ENCODE measurements at regions not wholly inside any gene's neighbourhood (a gene's known extent, or its start where the extent isn't known, plus 50 kb on each side); places are given as distances from the start of the nearest gene placed in this dataset.

- no peaks in the 10 kb centered on the region for H3K27me3 ChIP-seq (ENCODE audit: control insufficient read depth, insufficient read depth, low read length)
- FAIRE-seq (no peak), DNase-seq (no peak)
- TF ChIP-seq CTCF (IDR thresholded peaks at IDR 0.05; ENCODE audit: borderline replicate concordance, extremely low read depth, insufficient read depth): no peak
- H3K9me3 ChIP-seq (ENCODE audit: control insufficient read depth in 2 of 3, insufficient read depth in 1 of 3, low read length in 3 of 3): no peaks in the 10 kb centered on the region
- intact Hi-C loops (cut with DNase I): no loop called here
- no peak overlapping the region for H3K27ac ChIP-seq (ENCODE audit: low read depth in 2 of 2, low read length in 2 of 2)
- H3K4me1 ChIP-seq (ENCODE audit: control insufficient read depth in 2 of 3, insufficient read depth in 2 of 3, low read depth in 1 of 3, low read length in 3 of 3): peaks cover 0 to 4% (median 0%) of the 10 kb centered on the region in 3 donors
- H3K36me3 ChIP-seq (ENCODE audit: control insufficient read depth in 2 of 3, insufficient read depth in 3 of 3, low read length in 3 of 3): no peaks in the 10 kb centered on the region
- H3K4me3 ChIP-seq (ENCODE audit: low read length in 3 of 3): no peak overlapping the region
- H3K9ac ChIP-seq (ENCODE audit: low read length in 3 of 3): no peak overlapping the region
Observed at GRCh38 chr1:216883518-216883917, 160.3 kb upstream of the ESRRG start.

- Histone ChIP-seq H3K27me3 (ENCODE audit: control insufficient read depth, insufficient read depth, low read length) (no peaks in the 10 kb centered on the region), H3K36me3 (ENCODE audit: control insufficient read depth in 2 of 3, insufficient read depth in 3 of 3, low read length in 3 of 3) (no peaks in the 10 kb centered on the region), H3K4me1 (ENCODE audit: control insufficient read depth in 2 of 3, insufficient read depth in 2 of 3, low read depth in 1 of 3, low read length in 3 of 3) (peaks cover 0 to 4% (median 0%) of the 10 kb centered on the region in 3 donors), H3K27ac (ENCODE audit: low read depth in 2 of 2, low read length in 2 of 2) (no peak overlapping the region), H3K9me3 (ENCODE audit: control insufficient read depth in 2 of 3, insufficient read depth in 1 of 3, low read length in 3 of 3) (no peaks in the 10 kb centered on the region), H3K4me3 (ENCODE audit: low read length in 3 of 3) (no peak overlapping the region), H3K9ac (ENCODE audit: low read length in 3 of 3) (no peak overlapping the region)
- no peak for TF ChIP-seq CTCF (IDR thresholded peaks at IDR 0.05; ENCODE audit: borderline replicate concordance, extremely low read depth, insufficient read depth)
- DNase-seq: no peak
- intact Hi-C loops (cut with DNase I): no loop called here
- no peak for FAIRE-seq
Observed at GRCh38 chr1:216881695-216882094, 158.5 kb upstream of the ESRRG start.

GRCh38 chr1:216866714-216867113, 143.5 kb upstream of the ESRRG start:
- FAIRE-seq (no peak), DNase-seq (no peak)
- no peaks in the 10 kb centered on the region for H3K36me3 ChIP-seq (ENCODE audit: control insufficient read depth in 2 of 3, insufficient read depth in 3 of 3, low read length in 3 of 3)
- intact Hi-C loops (cut with DNase I): no loop called here
- no peaks in the 10 kb centered on the region for H3K9me3 ChIP-seq (ENCODE audit: control insufficient read depth in 2 of 3, insufficient read depth in 1 of 3, low read length in 3 of 3)
- no peak overlapping the region for H3K4me3 ChIP-seq (ENCODE audit: low read length in 3 of 3)
- H3K27ac ChIP-seq (ENCODE audit: low read depth in 2 of 2, low read length in 2 of 2): no peak overlapping the region
- TF ChIP-seq CTCF (IDR thresholded peaks at IDR 0.05; ENCODE audit: borderline replicate concordance, extremely low read depth, insufficient read depth): no peak
- no peak overlapping the region for H3K9ac ChIP-seq (ENCODE audit: low read length in 3 of 3)
- H3K27me3 ChIP-seq (ENCODE audit: control insufficient read depth, insufficient read depth, low read length): no peaks in the 10 kb centered on the region
- H3K4me1 ChIP-seq (ENCODE audit: control insufficient read depth in 2 of 3, insufficient read depth in 2 of 3, low read depth in 1 of 3, low read length in 3 of 3): no peaks in the 10 kb centered on the region

GRCh38 chr1:216855810-216856209, 132.6 kb upstream of the ESRRG start:
- intact Hi-C loops (cut with DNase I): no loop called here

More at GRCh38 chr1:216855810-216856209, 132.6 kb upstream of the ESRRG start:
- Histone ChIP-seq H3K27ac (ENCODE audit: low read depth in 2 of 2, low read length in 2 of 2) (no peak overlapping the region), H3K27me3 (ENCODE audit: control insufficient read depth, insufficient read depth, low read length) (no peaks in the 10 kb centered on the region), H3K4me1 (ENCODE audit: control insufficient read depth in 2 of 3, insufficient read depth in 2 of 3, low read depth in 1 of 3, low read length in 3 of 3) (peaks cover 0 to 3% (median 0%) of the 10 kb centered on the region in 3 donors), H3K9ac (ENCODE audit: low read length in 3 of 3) (no peak overlapping the region), H3K36me3 (ENCODE audit: control insufficient read depth in 2 of 3, insufficient read depth in 3 of 3, low read length in 3 of 3) (no peaks in the 10 kb centered on the region), H3K9me3 (ENCODE audit: control insufficient read depth in 2 of 3, insufficient read depth in 1 of 3, low read length in 3 of 3) (no peaks in the 10 kb centered on the region), H3K4me3 (ENCODE audit: low read length in 3 of 3) (no peak overlapping the region)
- no peak for FAIRE-seq
- no peak for TF ChIP-seq CTCF (IDR thresholded peaks at IDR 0.05; ENCODE audit: borderline replicate concordance, extremely low read depth, insufficient read depth)
- no peak for DNase-seq

Measured in kidney (tissue), 13 donors.